ENCODE measurements at regions not wholly inside any gene's neighbourhood (a gene's known extent, or its start where the extent isn't known, plus 50 kb on each side); places are given as distances from the start of the nearest gene placed in this dataset.
"Not testable (repeated sequence)": the region's sequence is repeated elsewhere in the genome, so short reads cannot be mapped to it uniquely, and the experiment has no call there.

GRCh38 chr5:14922952-14923351, 51.4 kb upstream of the ANKH start:
- not testable (repeated sequence) for DNase-seq

- DNase-seq: no peak
These were observed 50.9 kb upstream of the ANKH start for GRCh38 chr5:14922456-14922855.
